Fibroblast of the conjunctiva (primary cell): ENCODE measurements at regions not wholly inside any gene's neighbourhood (a gene's known extent, or its start where the extent isn't known, plus 50 kb on each side); places are given as distances from the start of the nearest gene placed in this dataset.

Experiments
- DNase-seq: peaks from one replicate; pipeline ENCODE4 v3.0.0-alpha.2; 2010; ENCODE audit warnings: low read depth

- no peak for DNase-seq
Measured at GRCh38 chr22:19621373-19622060, 92.8 kb upstream of the SEPTIN5 start.

- DNase-seq, result no peak
Measured at GRCh38 chr22:19622061-19622441, 92.3 kb upstream of the SEPTIN5 start.

- DNase-seq, result no peak
Measured at GRCh38 chr22:19625331-19626041, 88.8 kb upstream of the SEPTIN5 start.

- no peak for DNase-seq
Measured at GRCh38 chr22:19626042-19626587, 88.2 kb upstream of the SEPTIN5 start.

GRCh38 chr22:19626666-19627065 lies 87.6 kb upstream of the SEPTIN5 start:
- DNase-seq, result no peak

- no peak for DNase-seq
Measured at GRCh38 chr22:19628038-19628776, 86.1 kb upstream of the SEPTIN5 start.

- no peak for DNase-seq
Measured at GRCh38 chr22:19629331-19629719, 85.0 kb upstream of the SEPTIN5 start.

- DNase-seq, result peak; percentile 60
Measured at GRCh38 chr22:19629720-19630419, 84.4 kb upstream of the SEPTIN5 start.

GRCh38 chr22:19630614-19631013 lies 83.7 kb upstream of the SEPTIN5 start:
- no peak for DNase-seq

- peak; percentile 10 for DNase-seq
Measured at GRCh38 chr22:19631899-19632667, 82.2 kb upstream of the SEPTIN5 start.

GRCh38 chr22:19632668-19633148 lies 81.6 kb upstream of the SEPTIN5 start:
- DNase-seq, result no peak

GRCh38 chr22:19634226-19634975 lies 79.9 kb upstream of the SEPTIN5 start:
- DNase-seq, result no peak

GRCh38 chr22:19635644-19636043 lies 78.7 kb upstream of the SEPTIN5 start:
- DNase-seq, result no peak

- no peak for DNase-seq
Measured at GRCh38 chr22:19636696-19637407, 77.5 kb upstream of the SEPTIN5 start.

GRCh38 chr22:19637408-19638281 lies 76.7 kb upstream of the SEPTIN5 start:
- DNase-seq, result no peak

GRCh38 chr22:19638282-19639015 lies 75.9 kb upstream of the SEPTIN5 start:
- DNase-seq, result no peak

GRCh38 chr22:19639610-19640135 lies 74.6 kb upstream of the SEPTIN5 start:
- no peak for DNase-seq

GRCh38 chr22:19640306-19640705 lies 74.0 kb upstream of the SEPTIN5 start:
- no peak for DNase-seq
